Fibroblast of lung (primary cell): ENCODE measurements at regions not wholly inside any gene's neighbourhood (a gene's known extent, or its start where the extent isn't known, plus 50 kb on each side); places are given as distances from the start of the nearest gene placed in this dataset.
"Not testable (repeated sequence)": the region's sequence is repeated elsewhere in the genome, so short reads cannot be mapped to it uniquely, and the experiment has no call there.

Source experiments
- CTCF ChIP-seq, 2 donors: IDR thresholded peaks in 1 of 2; conservative IDR thresholded peaks in 1 of 2; 1 replicate in 1 of 2; 2 replicates in 1 of 2; pipeline ENCODE4 v1.5.1; 2011 to 2012; ENCODE audit warnings: low read length in 2 of 2, control low read depth in 1 of 2, inconsistent platforms in 1 of 2, low read depth in 1 of 2, mild to moderate bottlenecking in 1 of 2
- EZH2 ChIP-seq: IDR thresholded peaks from 2 replicates; pipeline ENCODE4 v1.5.1; 2012; ENCODE audit warnings: low read length, control low read depth, mild to moderate bottlenecking; ENCODE audit errors: missing control alignments

GRCh38 chr4:128535510-128535909 lies 247.9 kb upstream of the PGRMC2 start:
- not testable (repeated sequence) for TF ChIP-seq CTCF (conservative IDR thresholded peaks at IDR 0.05 in 1 of 2, IDR thresholded peaks at IDR 0.05 in 1 of 2; ENCODE audit: low read depth in 1 of 2, low read length in 2 of 2); EZH2
